GM21367 (cell line): ENCODE measurements at regions not wholly inside any gene's neighbourhood (a gene's known extent, or its start where the extent isn't known, plus 50 kb on each side); places are given as distances from the start of the nearest gene placed in this dataset.
"Not testable (repeated sequence)": the region's sequence is repeated elsewhere in the genome, so short reads cannot be mapped to it uniquely, and the experiment has no call there.

Experiments
- ATAC-seq: cut with Tn5 transposase; IDR thresholded peaks from one replicate; pipeline ENCODE4 v1.9.1; 2021; ENCODE audit not compliant: unreplicated experiment

- no peak for ATAC-seq
Observed at GRCh38 chr7:37545619-37546534, 97.2 kb upstream of the ELMO1 start.

GRCh38 chr7:37546677-37547076 is 98.0 kb upstream of the ELMO1 start:
- no peak for ATAC-seq

- ATAC-seq, result no peak
Observed at GRCh38 chr7:37549076-37549931, 100.6 kb upstream of the ELMO1 start.

GRCh38 chr7:37550426-37550825 is 101.8 kb upstream of the ELMO1 start:
- ATAC-seq, result no peak

GRCh38 chr7:37550872-37551271 is 102.2 kb upstream of the ELMO1 start:
- no peak for ATAC-seq

- no peak for ATAC-seq
Observed at GRCh38 chr7:37552030-37552429, 103.4 kb upstream of the ELMO1 start.

- ATAC-seq, result not testable (repeated sequence)
Observed at GRCh38 chr7:37552439-37552838, 103.8 kb upstream of the ELMO1 start.

GRCh38 chr7:37555528-37555927 is 106.9 kb upstream of the ELMO1 start:
- no peak for ATAC-seq

- ATAC-seq, result no peak
Observed at GRCh38 chr7:37557571-37558209, 109.0 kb upstream of the ELMO1 start.

- no peak for ATAC-seq
Observed at GRCh38 chr7:37558320-37559096, 109.8 kb upstream of the ELMO1 start.

- no peak for ATAC-seq
Observed at GRCh38 chr7:37570145-37570544, 113.4 kb upstream of the GPR141 start.

GRCh38 chr7:37571806-37572205 is 111.8 kb upstream of the GPR141 start:
- ATAC-seq, result no peak

GRCh38 chr7:37577412-37577811 is 106.2 kb upstream of the GPR141 start:
- ATAC-seq, result no peak

- no peak for ATAC-seq
Observed at GRCh38 chr7:37577901-37578300, 105.7 kb upstream of the GPR141 start.

GRCh38 chr7:37578350-37578749 is 105.2 kb upstream of the GPR141 start:
- ATAC-seq, result no peak

GRCh38 chr7:37580376-37580775 is 103.2 kb upstream of the GPR141 start:
- ATAC-seq, result no peak

- not testable (repeated sequence) for ATAC-seq
Observed at GRCh38 chr7:37584651-37585463, 98.7 kb upstream of the GPR141 start.

GRCh38 chr7:37590824-37591223 is 92.7 kb upstream of the GPR141 start:
- no peak for ATAC-seq

GRCh38 chr7:37592366-37592765 is 91.2 kb upstream of the GPR141 start:
- no peak for ATAC-seq

- no peak for ATAC-seq
Observed at GRCh38 chr7:37594602-37595001, 89.0 kb upstream of the GPR141 start.
